HUES6 (cell line): ENCODE measurements at regions not wholly inside any gene's neighbourhood (a gene's known extent, or its start where the extent isn't known, plus 50 kb on each side); places are given as distances from the start of the nearest gene placed in this dataset.
"Not testable (repeated sequence)": the region's sequence is repeated elsewhere in the genome, so short reads cannot be mapped to it uniquely, and the experiment has no call there.

Experiments
- H3K27ac ChIP-seq: 2 replicates; pipeline ENCODE4 v1.7.0; 2013; ENCODE audit warnings: low read depth, mild to moderate bottlenecking, low read length, inconsistent platforms
- H3K27me3 ChIP-seq: 2 replicates; pipeline ENCODE4 v1.6.1; 2013; ENCODE audit warnings: low read length; ENCODE audit not compliant: control insufficient read depth, insufficient read depth
- H3K36me3 ChIP-seq: 2 replicates; pipeline ENCODE4 v1.6.1; 2013; ENCODE audit warnings: low read length; ENCODE audit not compliant: control insufficient read depth, insufficient read depth
- H3K4me1 ChIP-seq: 2 replicates; pipeline ENCODE4 v1.6.1; 2013; ENCODE audit warnings: low read length; ENCODE audit not compliant: control insufficient read depth, insufficient read depth
- H3K4me3 ChIP-seq: 2 replicates; pipeline ENCODE4 v1.5.1; 2013; ENCODE audit warnings: low read depth, low read length
- H3K9ac ChIP-seq: one replicate; pipeline ENCODE4 v1.6.1; 2013; ENCODE audit warnings: mild to moderate bottlenecking, low read length
- H3K9me3 ChIP-seq: 2 replicates; pipeline ENCODE4 v1.6.1; 2013; ENCODE audit warnings: low read depth, low read length; ENCODE audit not compliant: control insufficient read depth, insufficient read depth

DNA sequence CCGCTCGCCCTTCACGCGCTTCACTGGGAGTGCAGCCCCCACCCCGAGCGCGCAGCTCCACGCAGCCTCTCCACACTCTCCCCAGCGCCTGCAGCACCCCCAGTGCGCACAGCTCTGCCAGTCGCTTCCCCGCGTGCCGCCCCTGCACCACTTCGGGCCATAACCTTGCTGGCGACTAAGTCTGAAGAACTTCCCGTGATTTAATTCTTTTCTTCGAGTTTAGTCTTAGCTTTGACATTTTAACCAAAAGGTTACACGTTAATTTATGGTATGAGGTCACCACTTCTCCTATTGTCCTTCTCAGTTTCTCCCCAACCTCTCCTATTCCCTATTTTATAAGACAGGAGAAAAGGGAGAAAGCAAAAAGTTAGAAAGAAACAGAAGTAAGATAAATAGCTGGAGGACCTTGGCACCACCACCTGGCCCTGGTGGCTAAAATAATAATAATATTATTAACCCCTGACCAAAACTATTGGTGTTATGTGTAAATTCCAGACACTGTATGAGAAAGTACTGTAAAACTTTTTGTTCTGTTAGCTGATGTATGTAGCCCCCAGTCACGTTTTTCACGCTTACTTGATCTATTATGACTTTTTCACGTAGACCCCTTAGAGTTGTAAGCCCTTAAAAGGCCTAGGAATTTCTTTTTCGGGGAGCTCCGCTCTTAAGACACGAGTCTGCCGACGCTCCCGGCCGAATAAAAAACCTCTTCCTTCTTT lies 129.2 kb downstream of the KBTBD2 start:
- peaks cover 61% of the 10 kb centered on the region for H3K27me3 ChIP-seq
- not testable (repeated sequence) for H3K9ac ChIP-seq, H3K36me3 ChIP-seq, H3K27ac ChIP-seq, H3K9me3 ChIP-seq, H3K4me1 ChIP-seq
- peak overlapping the region; percentile 49 for H3K4me3 ChIP-seq

DNA sequence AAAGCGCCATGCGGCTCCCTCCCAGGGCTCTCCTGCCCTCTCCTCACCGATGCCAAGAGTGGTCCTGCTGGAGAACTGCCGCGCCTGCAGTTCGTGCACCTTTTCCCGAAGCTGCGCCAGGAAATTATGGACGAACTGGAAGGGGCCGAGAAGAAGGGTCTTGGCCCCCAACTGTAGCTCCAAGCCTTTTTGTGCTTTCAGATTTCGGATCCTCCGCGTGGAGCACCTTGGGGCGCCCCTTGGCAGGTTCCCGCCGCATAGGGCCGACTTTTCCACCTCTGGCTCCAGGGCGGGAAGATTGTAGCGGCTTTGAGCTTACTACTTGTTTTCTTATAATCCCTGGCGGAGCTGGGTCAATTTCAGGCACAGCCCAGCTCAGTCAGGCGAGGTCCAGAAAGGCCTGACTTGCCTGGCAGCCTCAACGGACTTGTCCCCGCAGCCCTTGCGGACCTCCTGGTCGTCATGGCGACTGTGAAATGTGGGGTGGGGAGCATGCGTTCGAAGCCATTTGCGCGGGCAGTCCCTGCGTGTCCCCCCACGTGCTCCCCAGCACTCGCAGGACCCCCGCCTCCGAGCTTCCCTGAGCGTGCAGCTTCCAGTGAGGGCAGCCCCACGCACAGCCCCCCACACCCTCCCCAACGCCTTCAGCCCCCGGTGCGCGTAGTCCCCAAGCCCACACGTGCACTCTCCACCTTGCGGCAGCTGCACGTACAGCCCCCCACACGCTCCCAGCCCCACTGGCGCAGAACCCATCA lies 129.9 kb downstream of the KBTBD2 start:
- Histone ChIP-seq H3K36me3 (no peaks in the 10 kb centered on the region), H3K27me3 (peaks cover 61% of the 10 kb centered on the region), H3K4me3 (peak overlapping the region; percentile 49)

DNA sequence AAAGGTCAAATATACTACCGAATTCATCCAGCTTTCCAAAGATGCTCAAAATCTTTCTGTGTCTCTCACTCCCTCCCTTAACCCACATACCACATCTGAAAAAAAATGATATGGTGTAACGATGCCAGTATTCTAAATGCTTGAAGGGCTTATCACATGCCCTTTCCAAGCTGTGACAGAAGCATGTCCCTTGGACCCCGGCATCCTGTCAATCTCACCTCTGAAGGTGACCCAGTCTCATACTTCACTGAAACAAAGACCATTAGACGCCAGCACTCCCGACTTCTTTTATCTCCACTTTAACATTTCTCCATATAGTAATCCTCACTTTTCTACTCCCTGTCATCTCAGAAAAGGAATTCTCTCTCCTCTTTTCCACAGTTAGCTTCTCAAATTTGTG lies 130.8 kb downstream of the KBTBD2 start:
- not testable (repeated sequence) for H3K9ac ChIP-seq, H3K4me1 ChIP-seq, H3K36me3 ChIP-seq, H3K27ac ChIP-seq, H3K4me3 ChIP-seq, H3K9me3 ChIP-seq
- peaks cover 61% of the 10 kb centered on the region for H3K27me3 ChIP-seq

More for the DNA sequence above, 129.9 kb downstream of the KBTBD2 start:
- Histone ChIP-seq H3K9ac (no peak overlapping the region), H3K27ac (no peak overlapping the region), H3K9me3 (no peaks in the 10 kb centered on the region), H3K4me1 (peaks cover 5% of the 10 kb centered on the region; the same call in 1 of the 2 replicates)

DNA sequence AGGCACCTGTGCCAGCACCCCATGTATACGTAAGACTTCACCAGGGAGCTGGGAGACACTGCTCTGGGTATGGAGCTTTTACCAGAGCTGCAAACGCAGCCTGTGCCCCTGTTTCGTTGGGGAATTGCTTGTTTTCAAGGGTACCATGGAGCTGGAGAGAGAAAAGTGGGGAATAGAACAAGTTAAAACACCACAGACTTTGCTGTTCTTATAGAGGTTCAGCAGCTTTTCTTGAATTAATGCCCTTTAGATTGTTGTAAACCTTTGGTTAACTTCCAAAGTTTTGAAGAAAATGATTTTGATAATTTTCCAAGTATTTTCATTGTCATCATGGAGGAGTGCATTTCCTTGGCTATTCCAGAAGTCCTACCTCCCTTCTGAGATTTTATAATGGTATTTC lies 131.7 kb downstream of the KBTBD2 start:
- not testable (repeated sequence) for H3K9ac ChIP-seq, H3K36me3 ChIP-seq, H3K4me1 ChIP-seq, H3K27ac ChIP-seq, H3K4me3 ChIP-seq, H3K9me3 ChIP-seq
- H3K27me3 ChIP-seq, result peaks cover 56% of the 10 kb centered on the region

DNA sequence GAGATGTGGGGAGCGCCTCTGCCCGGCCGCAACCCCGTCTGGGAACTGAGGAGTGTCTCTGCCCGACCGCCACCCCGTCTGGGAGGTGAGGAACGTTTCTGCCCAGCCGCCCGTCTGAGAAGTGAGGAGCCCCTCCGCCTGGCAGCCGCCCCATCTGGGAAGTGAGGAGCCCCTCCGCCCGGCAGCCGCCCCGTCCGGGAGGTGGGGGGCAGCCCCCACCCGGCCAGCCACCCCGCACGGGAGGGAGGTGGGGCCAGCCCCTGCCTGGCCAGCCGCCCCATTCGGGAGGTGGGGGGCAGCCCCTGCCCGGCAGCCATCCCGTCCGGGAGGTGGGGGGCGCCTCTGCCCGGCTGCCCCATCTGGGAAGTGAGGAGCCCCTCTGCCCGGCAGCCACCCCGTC lies 137.7 kb downstream of the KBTBD2 start:
- H3K9me3 ChIP-seq, H3K4me1 ChIP-seq, H3K4me3 ChIP-seq, H3K36me3 ChIP-seq, H3K27ac ChIP-seq, H3K9ac ChIP-seq, H3K27me3 ChIP-seq: not testable (repeated sequence)

DNA sequence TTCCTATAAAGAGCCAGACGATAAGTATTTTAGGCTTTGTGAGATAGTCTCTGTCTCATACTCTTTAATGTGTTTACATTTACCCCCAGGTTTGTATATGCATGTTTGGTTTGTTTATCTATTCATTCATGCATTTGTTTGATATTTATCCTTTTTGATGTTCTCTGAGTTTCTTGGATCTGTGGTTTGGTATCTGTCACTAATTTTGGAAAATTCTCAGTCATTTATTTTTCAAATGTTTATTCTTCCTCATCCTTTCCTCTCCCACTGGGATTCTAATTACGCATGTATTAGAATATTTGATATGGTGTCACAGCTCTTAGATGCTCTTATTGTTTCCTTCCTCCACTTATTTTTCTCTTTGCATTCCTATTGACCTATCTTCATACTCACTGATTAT lies 143.2 kb downstream of the KBTBD2 start:
- not testable (repeated sequence) for H3K36me3 ChIP-seq, H3K27ac ChIP-seq, H3K9ac ChIP-seq, H3K4me1 ChIP-seq, H3K9me3 ChIP-seq, H3K4me3 ChIP-seq, H3K27me3 ChIP-seq

DNA sequence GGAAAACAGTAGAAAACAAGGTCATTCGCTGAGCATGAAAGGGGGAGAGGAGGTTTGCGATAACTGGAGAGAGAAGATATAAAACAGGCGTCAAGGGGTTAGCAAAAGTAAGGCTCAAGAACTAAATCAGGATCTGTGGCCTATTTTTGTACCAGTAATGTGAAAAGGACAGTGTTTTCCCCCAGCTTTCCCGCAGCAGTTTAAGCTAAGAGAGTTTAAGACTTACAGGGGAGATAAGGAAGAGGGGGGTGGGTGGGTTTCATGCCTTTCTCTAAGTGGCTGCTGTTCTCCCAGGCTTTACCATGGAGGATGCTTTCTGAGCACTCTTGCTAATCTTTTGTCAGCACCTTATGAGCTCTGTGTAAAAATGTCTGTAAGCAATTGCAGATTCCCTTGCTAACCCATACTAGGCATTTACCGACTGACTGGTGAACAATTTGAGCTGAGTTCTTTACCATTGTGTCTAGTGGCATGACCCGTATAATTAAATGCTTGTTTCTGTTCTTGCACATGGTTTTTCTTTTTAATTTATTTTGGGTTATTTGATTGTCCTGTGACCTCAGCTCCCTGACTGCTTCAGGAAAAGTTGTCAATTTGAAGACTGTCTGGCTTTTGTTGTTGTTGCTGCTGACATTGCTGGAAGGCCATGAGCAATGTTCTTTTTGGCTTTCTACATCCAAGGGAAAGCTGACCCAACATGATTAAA lies 144.0 kb downstream of the KBTBD2 start:
- not testable (repeated sequence) for H3K36me3 ChIP-seq, H3K9me3 ChIP-seq, H3K27me3 ChIP-seq, H3K27ac ChIP-seq, H3K4me1 ChIP-seq, H3K4me3 ChIP-seq, H3K9ac ChIP-seq

DNA sequence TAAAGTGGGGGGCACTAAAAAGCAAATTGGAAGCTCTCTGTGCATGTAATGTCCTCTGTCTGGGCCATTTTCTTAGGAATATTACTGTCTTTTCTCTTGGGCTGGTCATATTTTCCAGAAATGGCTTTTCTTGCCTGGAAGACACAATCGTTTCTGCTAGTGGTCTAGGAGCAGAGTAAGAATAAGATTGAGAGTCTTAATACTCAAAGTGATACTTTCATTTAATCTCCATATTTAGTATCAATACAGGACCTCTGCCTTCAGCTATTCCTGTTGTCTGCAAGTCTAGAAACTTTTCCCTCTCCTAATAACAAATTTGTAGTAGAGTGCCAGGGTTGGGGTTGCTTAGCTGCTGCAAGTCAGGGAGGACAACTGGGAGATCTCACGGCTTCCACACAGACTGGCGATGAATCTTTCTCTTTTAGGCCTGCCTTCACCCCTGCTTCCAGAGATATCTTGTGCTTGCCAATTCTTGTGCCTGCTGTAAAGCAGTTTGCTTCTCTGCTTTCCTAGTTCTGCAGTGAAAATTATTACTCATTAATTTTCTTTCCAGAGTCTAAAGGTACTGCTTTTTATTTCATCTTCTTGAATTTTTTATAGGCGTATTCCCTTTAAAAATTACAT lies 149.6 kb downstream of the KBTBD2 start:
- not testable (repeated sequence) for H3K27me3 ChIP-seq, H3K9ac ChIP-seq, H3K36me3 ChIP-seq, H3K4me3 ChIP-seq, H3K4me1 ChIP-seq, H3K9me3 ChIP-seq, H3K27ac ChIP-seq

DNA sequence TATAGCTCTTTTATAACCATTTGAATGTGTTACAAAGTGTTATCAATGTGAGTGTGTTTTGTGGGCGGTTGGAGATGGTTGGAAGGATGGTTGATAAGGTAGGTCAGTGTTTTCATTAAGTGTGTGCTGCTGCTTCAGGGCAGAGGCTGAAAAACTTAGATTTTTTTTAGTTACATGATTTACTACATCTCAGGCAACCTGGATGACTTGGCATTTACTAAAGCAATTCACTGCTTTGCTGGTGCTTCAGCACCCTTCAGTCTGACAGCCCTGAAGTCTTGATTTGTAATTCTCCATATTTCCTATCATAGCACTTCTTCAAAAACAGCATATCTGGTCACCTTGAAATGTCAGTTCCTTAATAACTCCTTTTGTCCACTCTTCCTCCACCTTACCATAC lies 151.8 kb downstream of the KBTBD2 start:
- H3K27ac ChIP-seq, H3K9me3 ChIP-seq, H3K4me3 ChIP-seq, H3K4me1 ChIP-seq, H3K9ac ChIP-seq, H3K27me3 ChIP-seq, H3K36me3 ChIP-seq: not testable (repeated sequence)

DNA sequence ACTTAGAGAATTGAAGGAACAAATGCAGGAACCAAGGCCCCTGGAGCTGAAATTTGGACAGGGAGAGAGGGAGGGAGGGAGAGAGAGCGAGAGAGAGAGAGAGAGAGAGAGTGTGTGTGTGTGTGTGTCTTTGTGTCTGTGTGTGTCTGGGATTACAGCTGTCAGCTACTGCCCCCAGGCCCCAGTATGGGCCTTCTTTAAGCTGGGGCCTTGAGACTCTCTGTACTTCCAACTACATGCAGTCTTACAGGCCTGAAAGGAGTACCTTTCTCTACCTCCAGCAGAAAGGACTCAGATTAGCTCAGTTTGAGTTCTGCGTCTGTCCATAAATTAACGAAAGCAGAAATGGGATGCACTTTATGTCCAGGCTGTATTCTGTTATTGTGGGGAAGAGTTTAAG lies 153.2 kb downstream of the KBTBD2 start:
- not testable (repeated sequence) for H3K36me3 ChIP-seq, H3K4me1 ChIP-seq, H3K9ac ChIP-seq, H3K27me3 ChIP-seq, H3K4me3 ChIP-seq, H3K27ac ChIP-seq, H3K9me3 ChIP-seq

DNA sequence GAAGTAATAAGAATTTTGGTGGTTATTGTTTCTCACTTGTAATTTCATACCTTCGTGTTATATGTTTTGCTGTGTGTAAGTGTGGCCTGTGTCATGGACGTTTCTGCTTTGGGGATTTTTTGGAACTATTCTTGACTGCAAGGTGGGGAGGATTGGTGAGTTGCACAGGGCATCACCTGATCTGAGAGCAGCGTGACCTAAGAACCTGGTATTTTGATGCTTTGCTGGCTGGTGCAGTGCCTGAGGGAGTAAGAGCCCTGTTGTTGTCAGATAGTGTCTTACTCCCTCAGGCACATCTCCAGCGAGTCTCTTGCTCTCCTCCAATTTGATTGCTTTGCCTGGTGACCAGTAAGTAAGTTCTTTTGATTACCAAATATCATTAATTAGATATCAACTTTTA lies 158.8 kb downstream of the KBTBD2 start:
- H3K4me1 ChIP-seq, H3K27ac ChIP-seq, H3K36me3 ChIP-seq, H3K4me3 ChIP-seq, H3K9ac ChIP-seq, H3K27me3 ChIP-seq, H3K9me3 ChIP-seq: not testable (repeated sequence)
